22Rv1 (cell line): ENCODE measurements at regions not wholly inside any gene's neighbourhood (a gene's known extent, or its start where the extent isn't known, plus 50 kb on each side); places are given as distances from the start of the nearest gene placed in this dataset.

Source experiments
- H3K27ac ChIP-seq: fragments of 450-650 bp; 2 replicates; pipeline ENCODE4 v1.5.1; 2017
- ZFX ChIP-seq: fragments of 450-650 bp; IDR thresholded peaks from 2 replicates; pipeline ENCODE4 v1.6.1; 2017; ENCODE audit warnings: antibody characterized with exemption, borderline replicate concordance
- TF ChIP-seq, protein P1 (sequence below): fragments of 450-650 bp; IDR thresholded peaks from 2 replicates; pipeline ENCODE4 v1.5.1; 2017; ENCODE audit warnings: mild to moderate bottlenecking

- H3K27ac ChIP-seq: no peak overlapping the region
- TF ChIP-seq, protein P1, sequence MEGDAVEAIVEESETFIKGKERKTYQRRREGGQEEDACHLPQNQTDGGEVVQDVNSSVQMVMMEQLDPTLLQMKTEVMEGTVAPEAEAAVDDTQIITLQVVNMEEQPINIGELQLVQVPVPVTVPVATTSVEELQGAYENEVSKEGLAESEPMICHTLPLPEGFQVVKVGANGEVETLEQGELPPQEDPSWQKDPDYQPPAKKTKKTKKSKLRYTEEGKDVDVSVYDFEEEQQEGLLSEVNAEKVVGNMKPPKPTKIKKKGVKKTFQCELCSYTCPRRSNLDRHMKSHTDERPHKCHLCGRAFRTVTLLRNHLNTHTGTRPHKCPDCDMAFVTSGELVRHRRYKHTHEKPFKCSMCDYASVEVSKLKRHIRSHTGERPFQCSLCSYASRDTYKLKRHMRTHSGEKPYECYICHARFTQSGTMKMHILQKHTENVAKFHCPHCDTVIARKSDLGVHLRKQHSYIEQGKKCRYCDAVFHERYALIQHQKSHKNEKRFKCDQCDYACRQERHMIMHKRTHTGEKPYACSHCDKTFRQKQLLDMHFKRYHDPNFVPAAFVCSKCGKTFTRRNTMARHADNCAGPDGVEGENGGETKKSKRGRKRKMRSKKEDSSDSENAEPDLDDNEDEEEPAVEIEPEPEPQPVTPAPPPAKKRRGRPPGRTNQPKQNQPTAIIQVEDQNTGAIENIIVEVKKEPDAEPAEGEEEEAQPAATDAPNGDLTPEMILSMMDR: no peak
- TF ChIP-seq ZFX: no peak
Measured at GRCh38 chr20:4569865-4570264, 116.4 kb upstream of the PRNP start.

- TF ChIP-seq, protein P1: peak; percentile 48
- no peak for TF ChIP-seq ZFX
- H3K27ac ChIP-seq: no peak overlapping the region
Measured at GRCh38 chr20:4569092-4569491, 117.2 kb upstream of the PRNP start.

DNA sequence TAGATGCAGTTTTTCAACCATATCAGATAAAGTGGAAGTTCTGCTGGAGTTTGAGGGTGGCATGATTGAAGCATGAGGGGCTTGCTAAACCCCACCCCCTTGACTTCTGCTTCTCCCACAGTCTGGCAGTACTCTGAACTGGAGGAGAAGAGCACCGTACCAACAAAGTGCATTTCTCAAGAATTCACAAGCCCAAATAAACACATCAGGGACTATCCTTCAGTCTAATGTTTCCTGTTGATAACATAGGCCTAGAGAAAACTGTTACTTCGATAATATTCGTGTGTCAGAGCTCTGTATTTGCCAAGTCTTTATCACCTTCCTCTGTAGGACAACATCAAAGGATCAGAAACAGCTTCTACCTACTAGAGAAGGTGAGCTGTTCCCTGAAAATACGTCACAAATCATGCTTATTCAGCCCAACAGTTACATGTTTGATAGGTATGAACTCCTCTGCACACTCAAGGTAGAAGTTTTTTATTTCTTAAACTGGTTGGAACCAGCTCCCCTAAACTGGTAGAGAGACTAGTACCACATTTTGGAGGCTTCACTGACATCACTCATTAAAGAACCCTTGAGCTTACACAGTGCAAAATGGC is 117.8 kb upstream of the PRNP start:
- no peak overlapping the region for H3K27ac ChIP-seq
- TF ChIP-seq ZFX: no peak
- TF ChIP-seq, protein P1: no peak

GRCh38 chr20:4567170-4567569 is 119.1 kb upstream of the PRNP start:
- TF ChIP-seq ZFX: no peak
- TF ChIP-seq, protein P1: no peak
- no peak overlapping the region for H3K27ac ChIP-seq

DNA sequence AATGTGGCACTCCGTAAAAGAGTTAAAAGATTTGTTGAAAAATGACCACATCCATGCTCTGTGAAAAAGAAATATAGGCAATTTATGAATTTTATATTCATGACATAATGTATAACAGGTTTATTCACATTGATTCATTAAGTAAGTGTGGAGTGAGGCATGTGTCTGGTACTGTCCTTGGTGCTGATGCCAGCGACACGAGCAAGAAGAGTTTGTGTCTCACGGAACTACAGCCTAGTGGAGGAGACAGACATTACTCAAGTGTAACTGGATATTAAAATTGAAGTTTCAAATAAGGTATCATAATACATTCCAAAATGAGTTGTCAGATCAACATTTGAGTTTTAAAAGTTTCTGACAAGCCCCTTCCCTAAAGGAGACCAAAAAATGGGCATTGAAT is 122.7 kb upstream of the PRNP start:
- no peak overlapping the region for H3K27ac ChIP-seq
- TF ChIP-seq, protein P1: no peak
- no peak for TF ChIP-seq ZFX

- H3K27ac ChIP-seq: no peak overlapping the region
- TF ChIP-seq, protein P1: no peak
- no peak for TF ChIP-seq ZFX
Measured at GRCh38 chr20:4563031-4563430, 123.2 kb upstream of the PRNP start.

DNA sequence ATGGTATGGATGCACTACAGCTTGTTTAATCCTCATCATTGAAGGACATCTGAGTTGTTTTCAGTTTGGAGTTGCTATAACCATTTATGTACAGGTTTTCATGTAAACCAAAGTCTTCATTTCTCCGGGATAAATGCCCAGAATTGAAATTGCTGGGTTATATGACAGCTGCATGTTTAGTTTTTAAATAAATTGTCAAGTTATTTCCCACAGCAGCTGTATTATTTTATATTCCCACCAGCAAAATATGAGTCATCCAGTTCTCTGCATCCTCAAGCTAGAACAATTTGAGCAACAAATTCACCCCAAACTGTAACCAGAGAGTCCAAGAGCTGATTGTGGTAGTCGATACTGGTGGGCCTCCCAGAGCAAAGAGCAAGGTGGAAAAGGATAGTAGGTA is 125.6 kb upstream of the PRNP start:
- H3K27ac ChIP-seq: no peak overlapping the region
- TF ChIP-seq, protein P1: no peak
- TF ChIP-seq ZFX: no peak
